Erythroblast (primary cell): ENCODE measurements at regions not wholly inside any gene's neighbourhood (a gene's known extent, or its start where the extent isn't known, plus 50 kb on each side); places are given as distances from the start of the nearest gene placed in this dataset.

Experiments used
- GATA1 ChIP-seq: IDR thresholded peaks from 2 replicates; pipeline ENCODE4 v1.6.1; 2011; ENCODE audit warnings: low read depth, mild to moderate bottlenecking, control low read depth, low read length, moderate library complexity
- POLR2A ChIP-seq: IDR thresholded peaks from 2 replicates; pipeline ENCODE4 v1.6.1; 2011; ENCODE audit warnings: mild to moderate bottlenecking, low read length

DNA sequence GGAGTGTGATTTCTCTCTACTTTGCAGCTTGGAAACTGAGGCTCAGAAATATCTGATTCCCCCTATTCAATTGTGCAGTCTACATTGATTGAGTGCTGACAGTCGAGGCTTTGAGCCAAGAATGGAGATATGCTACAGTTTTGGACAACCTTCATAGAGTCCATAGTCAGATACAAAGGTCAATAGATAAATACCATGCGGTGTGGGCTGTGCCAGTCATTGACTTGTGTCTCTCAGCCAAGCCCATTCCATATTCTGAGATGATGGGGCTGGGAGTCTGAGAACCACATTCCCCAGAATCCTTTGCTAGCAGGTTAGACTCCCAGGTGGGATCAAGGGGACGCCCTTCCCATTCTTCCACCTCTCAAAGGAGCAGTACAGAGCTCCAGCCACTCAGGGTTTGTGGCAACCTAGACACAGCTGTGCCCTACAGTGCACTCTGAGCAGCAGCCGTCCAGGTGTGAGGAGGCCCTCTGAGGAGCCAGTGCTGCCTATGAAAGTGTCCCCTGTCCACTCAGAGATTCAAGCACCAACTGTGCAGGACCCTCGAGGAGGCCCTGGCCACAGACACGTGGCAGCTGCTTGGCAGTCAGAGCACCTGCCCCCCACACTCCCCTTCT lies 348.3 kb downstream of the CYRIA start:
- TF ChIP-seq POLR2A: no peak
- TF ChIP-seq GATA1: no peak
